Trophoblast cell (in vitro differentiated cells and primary cell): ENCODE measurements at regions not wholly inside any gene's neighbourhood (a gene's known extent, or its start where the extent isn't known, plus 50 kb on each side); places are given as distances from the start of the nearest gene placed in this dataset.

Experiments used
- DNase-seq, 2 donors: peaks; one replicate each; pipeline ENCODE4 v3.0.0-alpha.2; 2016
- H2AFZ ChIP-seq: 2 replicates; pipeline ENCODE4 v1.6.1; 2013; ENCODE audit warnings: low read length, moderate library complexity, mild to moderate bottlenecking; ENCODE audit not compliant: insufficient read depth, poor library complexity
- H2AK5ac ChIP-seq: 2 replicates; pipeline ENCODE4 v1.6.1; 2013; ENCODE audit warnings: mild to moderate bottlenecking, low read length
- H2BK120ac ChIP-seq: 2 replicates; pipeline ENCODE4 v1.6.1; 2013; ENCODE audit warnings: low read length, mild to moderate bottlenecking, moderate library complexity; ENCODE audit not compliant: insufficient read depth, poor library complexity
- H2BK12ac ChIP-seq: 2 replicates; pipeline ENCODE4 v1.6.1; 2013; ENCODE audit warnings: mild to moderate bottlenecking, low read length, moderate library complexity
- H2BK5ac ChIP-seq: 2 replicates; pipeline ENCODE4 v1.6.1; 2013; ENCODE audit warnings: low read length, low read depth, moderate library complexity, mild to moderate bottlenecking; ENCODE audit not compliant: poor library complexity
- H3K14ac ChIP-seq: 2 replicates; pipeline ENCODE4 v1.6.1; 2013; ENCODE audit warnings: mild to moderate bottlenecking, low read length
- H3K18ac ChIP-seq: 2 replicates; pipeline ENCODE4 v1.6.1; 2013; ENCODE audit warnings: mild to moderate bottlenecking, low read length
- H3K23ac ChIP-seq: 2 replicates; pipeline ENCODE4 v1.6.1; 2013; ENCODE audit warnings: low read length
- H3K27ac ChIP-seq: 2 replicates; pipeline ENCODE4 v1.5.1; 2013; ENCODE audit warnings: low read depth, mild to moderate bottlenecking, inconsistent platforms, low read length, moderate library complexity
- H3K27me3 ChIP-seq: 2 replicates; pipeline ENCODE4 v1.6.1; 2013; ENCODE audit warnings: inconsistent platforms, mild to moderate bottlenecking, low read length, moderate library complexity; ENCODE audit not compliant: insufficient read depth
- H3K36me3 ChIP-seq, 2 experiments: 1 replicate in 1 of 2; 2 replicates in 1 of 2; pipeline ENCODE4 v1.6.1; 2013; ENCODE audit warnings: low read length in 2 of 2, mild to moderate bottlenecking in 2 of 2, moderate library complexity in 1 of 2; ENCODE audit not compliant: insufficient read depth in 2 of 2, control insufficient read depth in 1 of 2
- H3K4ac ChIP-seq: 2 replicates; pipeline ENCODE4 v1.6.1; 2013; ENCODE audit warnings: low read depth, mild to moderate bottlenecking, low read length, moderate library complexity
- H3K4me1 ChIP-seq, 2 experiments: 1 replicate in 1 of 2; 2 replicates in 1 of 2; pipeline ENCODE4 v1.6.1; 2013; ENCODE audit warnings: low read length in 2 of 2, mild to moderate bottlenecking in 2 of 2, moderate library complexity in 1 of 2; ENCODE audit not compliant: insufficient read depth in 2 of 2, control insufficient read depth in 1 of 2
- H3K4me2 ChIP-seq: 2 replicates; pipeline ENCODE4 v1.6.1; 2013; ENCODE audit warnings: inconsistent platforms, mild to moderate bottlenecking, low read length, moderate library complexity
- H3K4me3 ChIP-seq: 2 replicates; pipeline ENCODE4 v1.5.1; 2013; ENCODE audit warnings: mild to moderate bottlenecking, low read depth, low read length, inconsistent platforms
- H3K79me1 ChIP-seq: one replicate; pipeline ENCODE4 v1.6.1; 2013; ENCODE audit warnings: low read length
- H3K79me2 ChIP-seq: 2 replicates; pipeline ENCODE4 v1.6.1; 2013; ENCODE audit warnings: low read length, mild to moderate bottlenecking; ENCODE audit not compliant: control insufficient read depth, insufficient read depth, poor library complexity
- H3K9ac ChIP-seq: 2 replicates; pipeline ENCODE4 v1.6.1; 2013; ENCODE audit warnings: mild to moderate bottlenecking, low read length
- H3K9me3 ChIP-seq: 2 replicates; pipeline ENCODE4 v1.6.1; 2013; ENCODE audit warnings: low read depth, mild to moderate bottlenecking, control low read depth, inconsistent platforms, low read length; ENCODE audit not compliant: insufficient read depth
- H4K12ac ChIP-seq: 2 replicates; pipeline ENCODE4 v1.6.1; 2013; ENCODE audit warnings: low read depth, mild to moderate bottlenecking, low read length, moderate library complexity
- H4K8ac ChIP-seq: 2 replicates; pipeline ENCODE4 v1.6.1; 2013; ENCODE audit warnings: low read depth, mild to moderate bottlenecking, low read length, moderate library complexity
- H4K91ac ChIP-seq: one replicate; pipeline ENCODE4 v1.6.1; 2013; ENCODE audit warnings: low read depth, mild to moderate bottlenecking, low read length, moderate library complexity
- WGBS: extraction: QIAGEN DNeasy Blood & Tissue Kit; methylation state at CpG from one replicate; pipeline ENCODE4 v1.1.7; 2013; ENCODE audit warnings: missing lambda C conversion rate; ENCODE audit not compliant: insufficient read length, insufficient coverage; ENCODE audit errors: extremely low coverage; 5-methylcytosine and 5-hydroxymethylcytosine counted together

DNA sequence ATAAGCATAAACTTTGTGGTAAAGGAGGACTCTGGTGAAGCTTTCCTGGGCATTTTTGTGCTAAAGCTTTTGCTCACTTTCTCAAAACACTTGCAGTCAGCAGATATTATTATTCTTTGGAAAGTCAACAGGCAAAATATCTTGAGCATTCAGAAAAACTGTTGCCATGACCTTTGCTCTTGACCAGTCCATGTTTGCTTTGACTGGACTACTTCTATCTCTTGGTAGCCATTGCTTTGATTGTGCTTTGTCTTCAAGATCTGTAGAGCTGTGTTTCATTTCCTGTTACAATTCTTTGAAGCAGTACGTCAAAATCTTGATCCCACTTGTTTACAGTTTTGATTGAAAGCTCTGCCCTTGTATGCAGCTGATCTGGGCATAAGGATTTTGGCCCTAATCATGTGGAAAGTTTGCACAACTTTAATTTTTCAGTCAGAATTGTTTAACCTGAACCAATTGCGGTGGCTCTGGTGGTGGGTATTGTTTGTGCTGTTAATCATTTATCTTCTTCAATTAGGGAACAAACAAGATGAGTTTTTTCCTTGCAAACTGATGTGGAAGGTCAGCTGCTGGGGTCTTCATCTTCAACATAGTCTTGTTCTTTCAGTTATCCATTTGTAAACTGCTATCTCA lies 121.5 kb upstream of the NUDT6 start:
- Histone ChIP-seq H3K14ac (no peak overlapping the region), H3K18ac (no peak overlapping the region), H3K36me3 (no peaks in the 10 kb centered on the region), H2AK5ac (no peak overlapping the region), H4K8ac (no peak overlapping the region), H3K4me2 (no peak overlapping the region), H3K23ac (no peak overlapping the region), H3K4ac (no peak overlapping the region), H3K4me3 (no peak overlapping the region), H3K4me1 (no peaks in the 10 kb centered on the region), H2BK5ac (no peak overlapping the region), H3K27me3 (no peaks in the 10 kb centered on the region), H2BK120ac (no peak overlapping the region), H2AFZ (no peak overlapping the region), H4K91ac (no peak overlapping the region), H4K12ac (no peak overlapping the region), H3K79me2 (no peaks in the 10 kb centered on the region), H2BK12ac (no peak overlapping the region), H3K27ac (no peak overlapping the region), H3K79me1 (no peaks in the 10 kb centered on the region), H3K9me3 (no peaks in the 10 kb centered on the region), H3K9ac (no peak overlapping the region)
- no peak for DNase-seq
- WGBS, result no CpG with 5 or more reads among the region's 2 CpGs

DNA sequence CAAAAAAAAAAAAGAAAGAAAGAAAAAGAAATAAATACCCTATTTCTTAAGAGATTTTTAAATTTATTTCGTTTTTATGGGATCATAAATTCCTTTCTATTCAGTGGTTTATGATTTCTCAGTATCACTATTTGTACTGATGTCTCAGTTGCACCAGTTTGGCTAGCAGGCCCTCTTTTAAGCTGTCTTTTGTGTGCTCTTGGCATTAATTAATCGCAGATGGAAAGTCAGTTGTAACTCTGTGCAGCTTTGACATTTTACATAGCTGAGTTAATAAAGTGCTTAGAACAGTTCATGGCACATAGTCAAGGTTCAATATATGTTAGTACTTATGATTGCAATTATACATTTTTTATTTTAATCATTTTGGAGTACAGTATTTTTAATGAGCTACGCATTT lies 123.7 kb upstream of the NUDT6 start:
- Histone ChIP-seq H3K23ac (no peak overlapping the region), H3K4me1 (no peaks in the 10 kb centered on the region), H3K4ac (no peak overlapping the region), H3K27me3 (no peaks in the 10 kb centered on the region), H4K12ac (no peak overlapping the region), H3K9me3 (no peaks in the 10 kb centered on the region), H3K4me3 (no peak overlapping the region), H2BK5ac (no peak overlapping the region), H3K4me2 (no peak overlapping the region), H2AFZ (no peak overlapping the region), H2BK12ac (no peak overlapping the region), H3K36me3 (no peaks in the 10 kb centered on the region), H3K14ac (no peak overlapping the region), H3K27ac (no peak overlapping the region), H4K8ac (no peak overlapping the region), H4K91ac (no peak overlapping the region), H3K79me2 (no peaks in the 10 kb centered on the region), H2BK120ac (no peak overlapping the region), H2AK5ac (no peak overlapping the region), H3K79me1 (no peaks in the 10 kb centered on the region), H3K9ac (no peak overlapping the region), H3K18ac (no peak overlapping the region)
- DNase-seq, result no peak
- WGBS, result no CpG with 5 or more reads among the region's 3 CpGs

DNA sequence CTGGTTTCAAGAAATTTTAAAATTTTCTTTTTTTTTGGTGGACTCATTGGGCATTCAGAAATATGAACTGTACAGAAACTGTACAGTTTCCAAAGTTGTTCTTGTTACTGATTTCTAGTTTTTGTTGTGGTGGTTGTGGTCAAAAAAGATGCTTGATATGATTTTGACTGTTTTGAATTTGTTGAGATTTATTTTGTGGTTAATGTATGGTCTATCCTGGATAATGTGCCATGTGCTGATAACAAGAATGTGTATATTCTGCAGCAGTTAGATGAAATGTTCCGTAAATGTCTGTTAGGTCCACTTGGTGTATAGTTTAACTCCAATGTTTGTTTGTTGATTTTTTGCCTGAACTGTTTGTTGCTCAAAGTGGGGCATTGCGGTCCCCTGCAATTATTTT lies 127.6 kb upstream of the NUDT6 start:
- H3K9ac ChIP-seq, result no peak overlapping the region
- H2AFZ ChIP-seq, result no peak overlapping the region
- no peak overlapping the region for H3K18ac ChIP-seq
- no peaks in the 10 kb centered on the region for H3K9me3 ChIP-seq
- no peak overlapping the region for H3K23ac ChIP-seq
- H2BK120ac ChIP-seq, result no peak overlapping the region
- no peak overlapping the region for H4K91ac ChIP-seq
- no peaks in the 10 kb centered on the region for H3K79me1 ChIP-seq
- no peak overlapping the region for H2BK12ac ChIP-seq
- H3K36me3 ChIP-seq, result peaks cover 0 to 2% of the 10 kb centered on the region in 2 experiments
- no peak overlapping the region for H3K4me3 ChIP-seq
- no peaks in the 10 kb centered on the region for H3K4me1 ChIP-seq
- no peak for DNase-seq
- no peak overlapping the region for H2AK5ac ChIP-seq
- no peak overlapping the region for H4K8ac ChIP-seq
- H3K4me2 ChIP-seq, result no peak overlapping the region
- no peaks in the 10 kb centered on the region for H3K27me3 ChIP-seq
- no CpG with 5 or more reads among the region's 2 CpGs for WGBS
- H3K14ac ChIP-seq, result no peak overlapping the region
- no peak overlapping the region for H3K4ac ChIP-seq
- H3K79me2 ChIP-seq, result no peaks in the 10 kb centered on the region
- H3K27ac ChIP-seq, result no peak overlapping the region
- H2BK5ac ChIP-seq, result no peak overlapping the region
- H4K12ac ChIP-seq, result no peak overlapping the region

DNA sequence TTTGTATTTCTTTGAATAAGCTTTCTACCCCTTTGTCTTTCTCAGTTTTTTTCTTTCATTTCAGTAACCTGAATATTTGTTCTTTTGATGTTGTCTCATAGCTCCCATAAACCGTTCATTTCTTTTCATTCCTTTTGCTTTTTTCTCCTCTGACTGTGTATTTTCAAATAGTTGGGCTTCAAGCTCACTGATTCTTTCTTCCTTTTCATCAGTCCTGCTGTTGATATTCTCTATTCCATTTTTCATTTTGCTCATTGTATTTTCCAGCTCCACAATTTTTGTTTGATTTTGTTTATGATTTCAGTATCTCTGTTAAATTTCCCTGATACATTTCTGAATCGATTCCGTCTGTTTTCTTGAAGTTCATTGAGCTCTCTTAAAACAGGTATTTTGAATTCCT lies 129.6 kb upstream of the NUDT6 start:
- no peaks in the 10 kb centered on the region for H3K27me3 ChIP-seq
- no peak overlapping the region for H3K4me2 ChIP-seq
- no peak overlapping the region for H3K27ac ChIP-seq
- no peak overlapping the region for H4K8ac ChIP-seq
- no peaks in the 10 kb centered on the region for H3K4me1 ChIP-seq
- DNase-seq, result no peak
- no peak overlapping the region for H2BK5ac ChIP-seq
- no peaks in the 10 kb centered on the region for H3K79me2 ChIP-seq
- no peak overlapping the region for H3K4me3 ChIP-seq
- H2BK120ac ChIP-seq, result no peak overlapping the region
- no CpG with 5 or more reads among the region's 3 CpGs for WGBS
- H3K36me3 ChIP-seq, result peaks cover 0 to 2% of the 10 kb centered on the region in 2 experiments
- H3K23ac ChIP-seq, result no peak overlapping the region
- no peak overlapping the region for H3K18ac ChIP-seq
- no peak overlapping the region for H3K4ac ChIP-seq
- H3K9me3 ChIP-seq, result no peaks in the 10 kb centered on the region
- no peak overlapping the region for H2BK12ac ChIP-seq
- H2AK5ac ChIP-seq, result no peak overlapping the region
- H4K91ac ChIP-seq, result no peak overlapping the region
- no peaks in the 10 kb centered on the region for H3K79me1 ChIP-seq
- no peak overlapping the region for H3K9ac ChIP-seq
- H2AFZ ChIP-seq, result no peak overlapping the region
- H4K12ac ChIP-seq, result no peak overlapping the region
- no peak overlapping the region for H3K14ac ChIP-seq
